NCI-H524 treated with DMSO at 0.1 percent for 48 hours (cell line): ENCODE measurements at regions not wholly inside any gene's neighbourhood (a gene's known extent, or its start where the extent isn't known, plus 50 kb on each side); places are given as distances from the start of the nearest gene placed in this dataset.

Experiments
- DNase-seq: peaks from one replicate; lab custom pipeline; 2025; lab: John Stamatoyannopoulos, UW

- DNase-seq = no peak
Observed at GRCh38 chr9:91067306-91067860, 265.8 kb downstream of the SYK start.

GRCh38 chr9:91071184-91071990, 269.8 kb downstream of the SYK start:
- no peak for DNase-seq

GRCh38 chr9:91073049-91073810, 271.6 kb downstream of the SYK start:
- DNase-seq = no peak

- no peak for DNase-seq
Observed at GRCh38 chr9:91073811-91074771, 272.5 kb downstream of the SYK start.

DNA sequence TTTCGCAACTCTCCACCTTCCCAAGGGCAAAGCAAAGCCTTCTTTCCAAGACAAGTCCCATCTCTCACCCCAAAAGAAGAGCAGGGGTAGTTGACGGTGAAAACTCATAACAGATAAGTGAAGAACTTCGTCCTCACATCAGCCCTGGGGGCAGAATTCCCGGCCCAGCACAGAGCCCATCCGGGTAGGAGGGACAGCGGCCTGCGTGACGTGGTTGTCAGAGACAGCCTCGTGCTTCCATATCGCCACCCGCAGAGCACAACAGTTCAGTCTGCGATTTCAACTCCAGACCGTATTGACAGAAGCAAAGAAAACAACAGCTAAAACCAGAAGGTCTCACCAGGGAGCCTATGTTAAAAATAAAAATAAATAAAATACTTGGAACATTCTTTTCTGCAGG, 273.2 kb downstream of the SYK start:
- DNase-seq = no peak

DNA sequence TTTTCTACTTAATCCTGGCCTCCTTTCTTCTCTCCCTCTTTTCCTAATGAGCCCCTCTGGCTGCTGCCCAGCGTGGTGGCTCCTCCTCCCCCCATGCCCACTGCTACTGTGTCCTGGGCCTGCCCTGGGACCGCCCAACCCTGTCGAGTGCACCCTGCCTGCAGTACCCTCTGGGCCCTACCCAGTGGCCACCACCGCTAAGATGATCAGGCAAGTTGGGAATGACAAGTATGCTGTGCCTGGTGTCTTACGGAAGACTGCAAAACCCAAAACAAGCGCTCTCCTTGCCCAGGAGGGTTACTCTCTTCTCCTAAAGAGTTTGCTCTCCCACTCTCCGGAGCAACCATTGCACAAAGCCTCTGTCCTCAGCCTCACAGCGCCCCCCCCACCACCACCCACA, 273.7 kb downstream of the SYK start:
- DNase-seq = no peak

GRCh38 chr9:91077624-91078368, 276.2 kb downstream of the SYK start:
- no peak for DNase-seq

GRCh38 chr9:91078369-91078695, 276.7 kb downstream of the SYK start:
- no peak for DNase-seq

DNA sequence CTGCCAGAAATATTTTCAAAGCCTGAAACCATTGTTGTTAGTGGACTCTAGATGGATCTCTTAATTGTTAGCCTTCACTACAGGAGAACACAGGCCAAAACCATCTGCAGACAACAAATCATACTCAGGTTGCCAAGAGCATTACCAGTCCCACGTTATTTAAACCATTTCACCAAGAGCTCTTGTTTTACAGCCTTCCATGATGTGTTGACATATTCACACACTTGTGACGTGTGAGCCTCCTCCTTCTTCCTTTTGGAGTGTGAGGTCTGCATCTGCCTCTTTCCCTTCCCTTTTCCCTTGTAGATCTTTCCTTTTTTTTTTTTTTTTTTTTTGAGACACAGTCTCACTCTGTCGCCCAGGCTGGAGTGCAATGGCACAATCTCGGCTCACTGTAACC, 279.0 kb downstream of the AUH start:
- DNase-seq = no peak

- DNase-seq = no peak
Observed at GRCh38 chr9:91084896-91085516, 276.7 kb downstream of the AUH start.

GRCh38 chr9:91085517-91086291, 276.0 kb downstream of the AUH start:
- DNase-seq = no peak

- DNase-seq = no peak
Observed at GRCh38 chr9:91086657-91087461, 274.9 kb downstream of the AUH start.

GRCh38 chr9:91087462-91087759, 274.3 kb downstream of the AUH start:
- DNase-seq = no peak

DNA sequence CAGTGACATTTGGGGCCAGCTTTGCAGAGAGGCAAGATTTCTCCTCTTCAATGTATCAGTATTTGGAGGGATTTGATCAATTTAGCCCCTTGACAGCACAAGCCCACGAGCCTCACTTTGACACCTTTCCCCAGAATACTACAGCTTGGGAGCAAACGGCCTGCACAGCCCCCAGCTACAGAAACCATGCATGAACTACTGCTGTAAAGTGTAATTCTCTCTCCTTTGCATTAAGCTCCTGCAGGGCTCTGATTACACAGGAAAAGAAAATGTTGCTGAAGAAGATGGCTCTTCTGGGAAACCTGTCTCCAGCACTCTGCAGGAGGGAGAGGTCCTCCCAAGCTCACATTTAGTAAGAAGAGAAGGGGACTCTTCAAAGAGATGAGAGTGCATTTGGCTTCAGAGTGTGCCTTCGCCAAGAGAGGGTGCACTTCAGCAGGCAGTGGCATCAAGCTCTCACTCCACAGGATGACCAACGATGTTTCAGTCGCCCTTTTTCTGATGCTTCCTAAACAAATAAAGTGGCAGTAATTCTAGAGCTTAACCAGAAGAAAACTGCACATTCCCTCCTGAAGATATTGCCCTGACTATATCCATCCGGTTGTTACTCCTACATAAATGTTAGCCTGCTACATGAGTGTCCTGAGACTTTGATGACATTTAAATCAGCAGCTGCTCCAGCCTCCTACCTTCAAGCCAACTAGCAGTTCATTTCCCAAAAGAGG, 272.2 kb downstream of the AUH start:
- no peak for DNase-seq

DNA sequence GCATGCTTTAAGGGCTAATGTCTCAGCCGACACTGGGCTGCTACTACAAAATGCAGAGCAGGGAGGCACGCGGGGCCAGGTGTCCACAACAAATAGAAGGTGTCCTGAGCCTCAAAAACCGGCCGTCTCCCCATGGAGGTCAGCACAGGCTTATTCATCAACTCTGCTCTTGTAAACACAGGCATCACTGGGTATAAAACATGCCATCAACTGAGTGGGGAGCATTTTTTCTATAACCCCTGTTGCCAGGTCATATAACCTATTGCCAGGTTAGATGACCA, 271.6 kb downstream of the AUH start:
- no peak for DNase-seq

GRCh38 chr9:91092214-91092613, 269.5 kb downstream of the AUH start:
- no peak for DNase-seq

DNA sequence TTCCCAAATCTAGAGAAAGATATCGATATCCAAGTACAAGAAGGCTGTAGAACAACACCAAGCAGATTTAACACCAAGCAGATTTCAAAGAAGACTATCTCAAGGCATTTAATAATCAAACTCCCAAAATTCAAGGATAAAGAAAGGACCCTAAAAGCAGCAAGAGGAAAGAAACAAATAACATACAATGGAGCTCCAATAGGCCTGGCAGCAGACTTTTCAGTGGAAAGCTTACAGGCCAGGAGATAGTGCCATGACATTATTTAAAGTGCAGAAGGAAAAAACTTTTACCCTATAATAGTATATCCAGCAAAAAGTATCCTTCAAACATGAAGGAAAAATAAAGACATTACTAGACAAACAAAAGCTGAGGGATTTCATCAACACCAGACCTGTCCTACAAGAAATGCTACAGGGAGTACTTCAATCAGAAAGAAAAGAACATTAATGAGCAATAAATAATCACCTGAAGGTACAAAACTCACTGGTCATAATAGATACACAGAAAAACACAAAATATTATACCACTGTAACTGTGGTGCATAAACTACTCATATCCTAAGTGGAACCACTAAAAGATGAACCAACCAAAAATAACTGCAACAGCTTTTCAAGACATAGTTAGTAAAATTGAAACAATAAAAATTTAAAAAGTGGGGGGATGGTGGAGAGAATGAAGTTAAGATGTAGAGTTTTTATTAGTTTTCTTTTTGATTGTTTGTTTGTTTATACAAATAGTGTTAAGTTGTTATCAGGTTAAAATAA, 267.2 kb downstream of the AUH start:
- DNase-seq = no peak

DNA sequence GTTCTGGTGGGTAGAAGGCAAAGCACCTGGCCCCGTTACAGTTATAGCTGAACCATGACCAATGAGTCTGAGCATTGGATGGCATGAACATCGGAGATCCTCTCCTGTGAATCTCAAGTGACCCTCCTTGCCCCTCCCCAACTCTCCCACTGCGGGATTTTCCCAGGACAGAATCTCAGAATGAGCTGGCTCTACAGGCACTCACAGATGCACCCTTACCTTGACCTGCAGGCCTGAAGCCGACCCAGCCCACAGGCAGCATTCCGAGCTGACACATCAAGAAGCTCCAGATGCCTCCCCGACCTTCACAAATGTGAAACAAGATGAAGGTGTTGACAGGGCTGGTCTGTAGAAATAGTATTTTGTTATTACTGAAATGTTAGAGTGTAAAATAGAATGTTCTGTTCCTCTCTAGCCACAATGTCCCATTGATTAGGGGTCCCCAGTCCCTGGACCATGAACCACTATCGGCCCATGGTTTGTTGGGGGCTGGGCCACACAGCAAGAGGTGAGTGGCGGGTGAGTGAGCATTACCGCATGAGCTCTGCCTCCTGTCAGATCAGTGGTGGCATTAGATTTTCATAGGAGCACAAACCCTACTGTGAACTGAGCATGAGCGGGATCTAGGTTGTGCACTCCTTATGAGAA, 263.4 kb downstream of the AUH start:
- no peak for DNase-seq
